ENCODE measurements at regions not wholly inside any gene's neighbourhood (a gene's known extent, or its start where the extent isn't known, plus 50 kb on each side); places are given as distances from the start of the nearest gene placed in this dataset.
A peak's percentile ranks its signal among the peaks of the same experiment; 100 is the strongest.

GRCh38 chr21:16891821-16892220 is 621.0 kb upstream of the CXADR start:
- DNase-seq (ENCODE audit: low read depth, low spot score), result no peak
- no peak overlapping the region for H3K27ac ChIP-seq

DNA sequence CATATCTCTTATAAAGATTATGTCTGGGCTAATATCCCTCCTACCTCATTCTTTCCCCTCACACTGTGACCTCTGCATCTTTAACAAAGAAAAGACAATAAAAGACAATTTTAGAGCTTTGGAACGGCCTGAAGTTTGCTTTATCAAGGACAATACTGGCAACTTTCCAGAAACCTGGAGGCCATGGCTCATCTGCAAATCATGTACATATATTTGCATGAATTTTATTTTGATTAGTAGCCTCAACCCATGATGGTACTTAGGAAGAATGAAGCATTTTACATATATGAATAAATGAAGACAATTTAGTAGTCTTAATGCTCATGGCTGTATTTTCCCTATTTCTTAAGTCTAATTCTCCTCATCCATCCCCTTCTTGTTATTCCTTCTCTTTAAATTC is 612.2 kb upstream of the CXADR start:
- no peak for DNase-seq (ENCODE audit: low read depth, low spot score)
- H3K27ac ChIP-seq, result no peak overlapping the region

DNA sequence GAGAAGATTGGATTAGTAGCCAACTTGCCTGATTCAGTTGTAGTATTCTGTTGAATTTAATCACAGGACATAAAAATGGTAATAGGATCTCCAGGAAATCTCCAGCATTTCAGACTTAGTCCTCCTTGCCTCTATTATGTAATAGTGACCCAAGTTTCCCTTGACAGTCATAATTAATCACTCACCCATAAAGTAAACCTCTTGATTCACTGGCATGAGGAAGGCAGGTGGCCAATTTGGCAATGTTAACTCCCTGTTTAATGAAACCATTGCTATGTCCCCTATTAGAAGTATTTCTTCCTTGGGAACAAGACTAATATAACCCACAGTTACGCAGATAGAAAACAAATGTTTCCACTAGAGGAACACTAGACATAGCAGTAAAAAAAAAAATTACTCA is 604.8 kb upstream of the CXADR start:
- peak; percentile 87 for DNase-seq (ENCODE audit: low read depth, low spot score)

GRCh38 chr21:16910435-16911165 is 602.2 kb upstream of the CXADR start:
- H3K27ac ChIP-seq, result no peak overlapping the region
- no peak for DNase-seq (ENCODE audit: low read depth, low spot score)

More for the DNA sequence above, 604.8 kb upstream of the CXADR start:
- H3K27ac ChIP-seq, result peak overlapping the region; percentile 14

DNA sequence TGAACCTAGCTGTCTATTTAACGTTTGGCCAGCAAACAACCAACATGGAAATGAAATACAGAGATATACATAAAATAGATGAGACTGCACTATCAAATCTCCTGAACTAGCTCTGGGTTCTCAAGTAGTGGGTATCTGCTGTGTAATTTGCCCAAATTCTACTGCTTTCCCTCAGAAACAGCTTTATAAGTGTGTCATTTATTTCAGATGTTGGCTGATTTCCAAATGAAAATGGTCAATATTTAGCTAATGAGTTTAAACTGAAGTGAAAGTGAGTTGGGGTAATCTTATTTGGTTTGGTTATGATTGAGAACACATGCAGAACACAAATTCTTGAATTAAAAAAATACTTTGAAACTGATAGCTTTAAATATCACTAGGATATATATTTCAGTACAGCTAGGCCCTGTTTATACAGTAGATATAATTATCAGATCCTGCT is 601.7 kb upstream of the CXADR start:
- H3K27ac ChIP-seq, result no peak overlapping the region

DNA sequence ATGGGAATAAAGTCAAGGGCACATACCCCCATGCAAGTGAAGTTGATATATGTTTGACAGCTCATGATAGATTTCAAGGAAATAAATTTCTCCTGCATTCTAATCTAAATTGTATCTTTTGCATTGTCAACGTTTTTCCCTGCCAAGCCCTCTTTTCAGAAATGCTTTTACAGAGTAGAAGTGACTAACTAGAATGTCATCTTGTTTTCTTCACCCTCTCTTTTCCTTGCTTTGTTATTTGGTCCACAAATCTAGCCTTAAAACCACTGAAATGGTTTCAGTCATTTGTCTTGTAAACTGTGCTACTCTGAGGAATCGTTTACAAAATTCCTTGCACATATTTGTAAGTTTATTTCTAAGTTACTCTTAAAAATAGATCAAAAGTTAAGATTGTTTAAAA is 600.8 kb upstream of the CXADR start:
- H3K27ac ChIP-seq, result peak overlapping the region; percentile 16
- DNase-seq (ENCODE audit: low read depth, low spot score), result no peak

More for the DNA sequence above, 601.7 kb upstream of the CXADR start:
- no peak for DNase-seq (ENCODE audit: low read depth, low spot score)

DNA sequence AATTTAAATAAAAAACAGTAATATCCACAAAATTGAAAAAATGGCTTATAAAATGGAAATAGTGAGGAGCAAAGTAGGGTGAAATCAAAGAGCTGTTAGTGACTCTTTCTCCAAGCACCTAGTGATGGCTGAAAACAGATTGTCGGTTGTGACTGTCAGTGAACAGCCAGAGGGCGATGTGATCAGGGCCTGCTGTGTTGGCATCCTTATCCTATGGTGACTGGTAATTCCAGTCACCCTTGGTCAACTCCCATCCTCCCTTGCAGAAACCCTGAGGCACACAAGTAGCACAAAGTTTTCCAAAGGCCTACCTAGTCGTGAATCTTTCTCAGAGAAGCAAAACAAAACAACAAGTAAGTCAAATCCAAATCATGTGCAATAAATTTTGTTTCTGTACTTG is 599.8 kb upstream of the CXADR start:
- H3K27ac ChIP-seq, result peak overlapping the region; percentile 16
- DNase-seq (ENCODE audit: low read depth, low spot score), result no peak

- no peak overlapping the region for H3K27ac ChIP-seq
- DNase-seq (ENCODE audit: low read depth, low spot score), result no peak
Observed at GRCh38 chr21:16928439-16928838, 584.4 kb upstream of the CXADR start.

GRCh38 chr21:16932314-16932713 is 580.5 kb upstream of the CXADR start:
- no peak for DNase-seq (ENCODE audit: low read depth, low spot score)
- no peak overlapping the region for H3K27ac ChIP-seq

DNA sequence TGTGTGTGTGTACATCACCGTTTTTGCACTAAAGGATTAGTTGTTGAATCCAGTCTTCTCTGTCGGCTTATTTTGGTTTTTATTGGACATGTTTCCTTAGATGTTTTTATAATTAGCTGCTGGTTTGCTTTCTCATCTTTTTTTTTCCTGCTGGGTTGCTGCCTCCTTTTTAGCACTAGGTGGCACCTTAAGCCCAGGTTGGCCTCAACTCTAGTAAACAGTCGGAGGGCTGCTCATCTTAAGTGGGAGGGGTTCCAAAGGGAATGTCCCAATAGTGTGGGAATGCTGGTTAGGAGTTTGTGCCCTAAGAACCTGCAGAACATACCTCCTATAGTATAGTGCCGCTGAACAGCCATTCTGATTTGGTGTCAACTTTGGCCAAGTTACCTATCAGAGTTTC is 570.1 kb upstream of the CXADR start:
- DNase-seq (ENCODE audit: low read depth, low spot score), result no peak
- no peak overlapping the region for H3K27ac ChIP-seq

GRCh38 chr21:16943231-16943630 is 569.6 kb upstream of the CXADR start:
- no peak for DNase-seq (ENCODE audit: low read depth, low spot score)
- H3K27ac ChIP-seq, result no peak overlapping the region

DNA sequence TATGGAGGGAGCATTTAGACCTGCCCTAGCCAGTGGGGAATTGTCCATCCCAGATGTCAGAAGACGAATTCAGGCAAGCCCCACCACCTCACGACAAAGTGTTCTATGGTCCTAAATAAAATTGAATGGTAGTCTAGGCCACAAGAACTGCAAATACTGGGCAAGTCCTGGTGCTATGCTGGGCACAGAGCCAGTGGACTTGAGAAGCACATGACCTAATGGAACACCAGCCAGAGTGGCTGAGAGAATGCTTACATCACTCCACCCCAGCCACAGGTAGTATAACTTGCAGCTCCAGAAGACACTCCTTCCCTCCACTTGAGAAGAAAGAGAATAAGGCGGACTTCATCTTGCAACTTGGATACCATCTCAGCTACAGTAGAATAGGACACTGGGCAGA is 567.3 kb upstream of the CXADR start:
- no peak for DNase-seq (ENCODE audit: low read depth, low spot score)
- H3K27ac ChIP-seq, result no peak overlapping the region

- no peak for DNase-seq (ENCODE audit: low read depth, low spot score)
- no peak overlapping the region for H3K27ac ChIP-seq
Observed at GRCh38 chr21:16956824-16957223, 556.0 kb upstream of the CXADR start.

GRCh38 chr21:16965424-16965823 is 547.4 kb upstream of the CXADR start:
- H3K27ac ChIP-seq, result no peak overlapping the region
- no peak for DNase-seq (ENCODE audit: low read depth, low spot score)

DNA sequence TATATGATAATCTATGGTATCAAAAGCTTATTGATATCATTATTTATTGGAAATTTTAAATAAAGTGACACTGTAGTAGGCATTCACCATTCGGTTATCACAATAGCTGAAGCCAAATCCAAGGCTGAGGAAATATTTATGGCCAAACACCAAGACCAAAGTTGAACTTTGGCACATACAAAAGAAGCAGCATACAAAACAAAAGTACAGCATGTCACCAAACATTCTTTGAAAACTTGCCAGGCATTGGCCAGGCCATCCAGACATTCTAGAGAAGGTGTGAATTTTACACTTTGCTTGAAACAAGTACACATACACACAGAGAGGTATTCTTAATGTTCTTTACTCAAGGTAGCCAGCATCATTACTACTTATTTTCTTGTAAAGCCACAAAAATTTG is 544.4 kb upstream of the CXADR start:
- H3K27ac ChIP-seq, result no peak overlapping the region
- DNase-seq (ENCODE audit: low read depth, low spot score), result no peak

DNA sequence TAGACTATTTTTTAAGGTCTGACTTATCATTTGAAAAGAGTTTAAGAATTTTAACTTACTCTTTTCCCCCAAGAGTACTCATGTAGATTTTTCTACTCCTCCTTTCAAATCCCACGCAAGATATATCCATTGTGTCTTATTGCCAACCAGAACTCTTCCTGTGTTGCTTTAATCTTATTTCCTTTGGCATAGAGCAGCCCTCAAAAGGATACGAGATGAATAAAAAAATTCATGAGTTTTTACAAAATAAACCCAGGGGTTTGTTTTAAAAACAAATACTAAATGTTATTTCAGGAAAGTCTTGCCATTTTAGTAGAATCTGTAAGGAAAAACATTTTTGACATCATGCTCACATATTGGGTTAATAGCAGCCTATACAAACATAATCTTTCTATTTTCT is 543.2 kb upstream of the CXADR start:
- DNase-seq (ENCODE audit: low read depth, low spot score), result no peak
- H3K27ac ChIP-seq, result no peak overlapping the region

- no peak for DNase-seq (ENCODE audit: low read depth, low spot score)
- H3K27ac ChIP-seq, result no peak overlapping the region
Observed at GRCh38 chr21:16974060-16974459, 538.8 kb upstream of the CXADR start.

DNA sequence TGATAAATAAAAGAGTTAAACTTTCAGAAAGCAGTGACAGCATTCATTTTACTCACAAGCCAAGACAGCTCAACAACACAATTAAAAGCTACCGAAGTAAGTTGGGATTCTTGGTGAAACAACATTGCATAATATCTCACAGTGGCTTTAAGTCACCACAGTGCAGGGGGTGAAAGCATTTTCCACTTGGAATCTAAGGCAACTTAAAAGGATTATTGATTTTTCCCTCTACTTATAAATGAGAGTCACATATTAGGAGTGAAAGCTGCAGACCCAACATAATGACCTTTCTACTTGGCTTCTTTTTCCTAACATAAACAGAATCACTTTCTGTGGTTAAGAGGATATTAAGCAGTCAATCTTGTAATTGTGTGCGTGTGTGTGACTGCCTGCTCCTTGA is 536.6 kb upstream of the CXADR start:
- DNase-seq (ENCODE audit: low read depth, low spot score), result no peak
- H3K27ac ChIP-seq, result peak overlapping the region; percentile 37

DNA sequence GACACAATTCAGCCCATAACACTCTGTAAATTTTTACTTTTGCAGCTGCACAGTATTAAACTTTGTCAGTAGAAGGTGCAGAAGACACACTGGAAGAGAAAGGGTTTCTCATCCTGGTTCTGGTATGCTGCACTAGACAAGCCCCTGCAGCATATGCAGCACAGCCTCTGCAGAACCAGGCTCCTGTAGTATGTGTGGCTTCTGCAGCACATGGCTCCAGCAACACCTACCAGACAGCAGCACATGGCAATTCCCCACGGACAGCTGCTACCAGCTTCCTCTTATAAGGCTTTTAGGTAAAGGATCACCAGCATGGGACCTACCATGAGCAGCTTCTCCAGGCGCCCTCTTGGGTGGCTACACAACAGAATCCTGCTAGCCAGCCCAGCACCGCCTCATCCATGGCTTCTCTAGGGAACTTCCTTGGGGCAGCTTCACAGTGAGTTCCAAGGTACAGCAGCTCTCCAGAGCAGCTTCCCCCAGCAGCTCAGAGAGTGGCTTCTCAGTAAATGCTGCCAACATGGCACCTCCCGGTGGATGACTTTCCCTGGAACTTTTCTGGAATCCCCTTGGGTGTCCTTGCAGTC is 534.4 kb upstream of the CXADR start:
- no peak overlapping the region for H3K27ac ChIP-seq
- no peak for DNase-seq (ENCODE audit: low read depth, low spot score)

- no peak for DNase-seq (ENCODE audit: low read depth, low spot score)
- no peak overlapping the region for H3K27ac ChIP-seq
Observed at GRCh38 chr21:16979574-16979973, 533.3 kb upstream of the CXADR start.

GRCh38 chr21:16983420-16983819 is 529.4 kb upstream of the CXADR start:
- no peak for DNase-seq (ENCODE audit: low read depth, low spot score)
- H3K27ac ChIP-seq, result no peak overlapping the region

DNA sequence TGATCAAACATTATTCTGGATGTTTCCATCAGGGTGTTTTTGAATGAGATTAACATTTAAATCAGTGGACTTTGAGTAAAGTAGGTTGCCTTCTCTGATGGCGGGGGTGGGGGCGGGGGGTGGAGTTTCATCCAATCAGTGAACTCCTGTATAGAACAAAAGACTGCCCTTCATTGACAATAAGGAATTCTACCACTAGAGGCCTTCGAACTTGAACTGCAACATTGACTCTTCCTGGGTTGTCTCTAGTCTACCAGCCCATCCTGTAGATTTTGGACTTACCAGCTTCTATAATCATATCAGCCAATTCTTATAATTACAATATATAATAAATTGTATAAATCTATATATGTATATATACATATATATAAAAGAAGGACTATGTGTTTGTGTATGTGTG is 520.4 kb upstream of the CXADR start:
- no peak for DNase-seq (ENCODE audit: low read depth, low spot score)
- H3K27ac ChIP-seq, result no peak overlapping the region

Measured in epithelial cell of prostate (primary cell).